HL-60/S4 (cell line): ENCODE measurements at regions not wholly inside any gene's neighbourhood (a gene's known extent, or its start where the extent isn't known, plus 50 kb on each side); places are given as distances from the start of the nearest gene placed in this dataset.

ENCODE experiments used
- in situ Hi-C: fragments of 300-500 bp; cut with MboI; formaldehyde crosslinking; loops from 2 replicates; pipeline ENCODE4 v1.14.3; 2022; ENCODE audit warnings: low sequenced_read_pairs

DNA sequence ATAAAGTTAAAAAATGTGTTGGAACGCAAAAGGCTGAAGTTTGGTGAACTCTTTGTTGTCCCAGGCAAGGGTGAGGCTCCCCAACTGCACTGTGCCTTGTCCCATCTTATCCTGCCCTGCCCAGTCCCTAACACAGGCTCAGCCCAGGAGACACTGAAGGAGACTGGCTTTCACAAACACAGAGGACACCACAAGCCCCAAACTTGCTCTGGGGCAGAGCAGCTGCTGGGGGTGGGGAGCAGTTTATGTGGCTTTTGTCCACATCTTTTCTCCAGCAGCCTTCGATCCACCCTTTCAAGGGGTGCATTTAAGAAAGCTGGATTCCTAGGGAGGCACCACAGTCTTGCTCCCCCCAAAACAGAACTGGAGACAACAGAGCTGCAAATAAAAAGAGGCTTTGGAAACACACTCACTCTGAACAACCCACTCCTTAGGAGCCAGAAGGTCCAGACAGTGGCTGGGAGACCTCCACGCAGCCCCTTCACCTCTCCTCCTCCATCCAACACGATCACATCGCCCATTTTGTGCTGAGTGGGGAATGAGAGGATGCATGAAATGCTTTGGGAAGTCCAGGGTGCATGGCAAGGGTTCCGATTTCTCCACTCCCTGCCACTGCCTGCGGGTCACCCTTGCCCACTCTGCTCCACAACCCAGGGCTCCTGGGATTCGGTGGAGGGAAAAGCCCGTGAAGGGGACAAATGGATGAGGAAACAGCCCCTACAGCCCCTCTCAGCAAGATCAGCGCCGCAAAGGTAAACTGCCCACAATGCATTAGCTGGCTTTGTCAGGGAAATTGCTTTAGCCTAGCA, 260.5 kb upstream of the TLE3 start:
- in situ Hi-C loops: no loop called here

DNA sequence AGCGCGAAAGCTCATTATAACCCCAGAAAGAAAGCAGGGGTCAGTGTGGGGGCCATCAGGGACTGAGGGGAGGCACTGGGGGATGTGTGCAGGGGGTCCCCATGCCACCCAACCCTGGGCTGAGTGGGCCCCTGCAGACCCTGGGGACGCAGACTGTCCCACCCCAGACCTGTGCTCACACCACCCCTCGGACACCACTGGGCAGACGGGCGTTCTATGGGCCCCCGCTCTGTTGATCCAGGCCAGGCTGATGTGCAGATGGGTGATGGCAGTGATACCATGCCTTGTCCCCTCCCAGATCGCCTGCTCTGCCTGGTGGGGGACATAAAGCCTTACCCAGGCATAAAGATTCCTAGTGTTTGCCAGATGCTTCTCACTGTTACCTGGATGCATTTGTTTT, 259.7 kb upstream of the TLE3 start:
- in situ Hi-C loops: no loop called here

GRCh38 chr15:70356919-70357318, 259.2 kb upstream of the TLE3 start:
- in situ Hi-C loops: no loop called here

DNA sequence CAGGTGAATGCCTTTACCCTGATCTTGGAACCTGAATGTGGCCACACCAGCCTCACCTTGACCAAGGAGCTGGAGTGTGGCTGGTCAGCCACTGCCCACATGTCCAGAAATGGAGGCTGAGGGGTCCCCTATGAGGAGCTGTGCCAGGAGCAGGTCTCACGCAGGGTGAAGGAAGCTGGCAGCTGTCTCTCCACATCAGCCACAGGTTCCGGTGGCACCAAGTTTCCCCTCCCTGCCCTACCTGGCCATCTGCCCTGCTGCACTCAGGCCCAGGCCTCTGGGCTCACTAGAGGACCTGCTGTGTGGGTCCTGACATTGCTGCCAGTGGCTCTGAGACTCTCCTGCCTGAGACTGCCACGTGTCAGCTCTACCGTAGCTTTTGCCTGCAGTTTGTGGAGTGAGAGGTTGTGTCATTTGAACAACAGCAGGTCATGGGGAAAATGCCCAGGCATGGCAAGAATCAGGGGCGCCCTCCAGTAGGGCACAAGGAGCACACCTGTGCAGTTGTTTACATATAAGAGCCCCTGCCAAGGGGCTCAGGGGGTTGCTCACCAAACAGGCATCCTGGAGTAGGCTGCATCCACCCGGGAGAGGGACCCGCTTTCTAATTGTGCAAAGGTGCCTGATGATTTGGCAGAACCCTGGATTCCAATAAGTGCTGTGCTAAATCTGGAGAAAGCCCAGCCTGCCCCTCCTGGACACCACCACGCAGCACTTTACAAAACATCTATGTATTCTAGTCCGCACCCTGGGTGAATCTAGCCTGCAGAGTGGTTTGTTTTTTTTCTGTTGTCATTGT, 258.5 kb upstream of the TLE3 start:
- in situ Hi-C loops: no loop called here

DNA sequence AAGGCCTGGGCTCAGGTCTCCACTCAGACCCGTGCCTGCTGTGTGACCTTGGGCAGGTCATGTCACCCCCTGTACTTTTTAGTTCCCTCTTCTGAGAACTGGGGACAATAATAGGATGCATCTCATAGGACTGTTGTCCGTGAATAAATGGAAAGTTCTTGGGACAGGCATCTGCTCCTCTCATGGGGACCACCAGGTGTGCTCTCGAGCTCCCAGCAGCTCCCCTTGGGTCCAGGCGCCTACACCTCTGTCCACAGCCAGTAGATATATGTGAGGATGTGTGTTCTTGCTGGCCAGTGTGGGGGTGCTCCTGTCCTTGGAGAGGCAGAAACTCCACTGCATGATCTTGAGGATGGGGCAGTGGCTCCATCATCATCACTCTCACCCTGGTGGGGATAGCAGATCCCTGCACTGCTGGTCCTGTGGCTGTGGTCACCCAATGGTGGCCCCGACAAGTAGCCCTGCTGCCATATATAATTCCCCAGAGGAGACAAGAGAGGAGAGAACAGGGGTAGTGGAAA, 257.6 kb upstream of the TLE3 start:
- in situ Hi-C loops: no loop called here

- in situ Hi-C loops: no loop called here
These were observed 256.7 kb upstream of the TLE3 start for GRCh38 chr15:70354346-70354905.

DNA sequence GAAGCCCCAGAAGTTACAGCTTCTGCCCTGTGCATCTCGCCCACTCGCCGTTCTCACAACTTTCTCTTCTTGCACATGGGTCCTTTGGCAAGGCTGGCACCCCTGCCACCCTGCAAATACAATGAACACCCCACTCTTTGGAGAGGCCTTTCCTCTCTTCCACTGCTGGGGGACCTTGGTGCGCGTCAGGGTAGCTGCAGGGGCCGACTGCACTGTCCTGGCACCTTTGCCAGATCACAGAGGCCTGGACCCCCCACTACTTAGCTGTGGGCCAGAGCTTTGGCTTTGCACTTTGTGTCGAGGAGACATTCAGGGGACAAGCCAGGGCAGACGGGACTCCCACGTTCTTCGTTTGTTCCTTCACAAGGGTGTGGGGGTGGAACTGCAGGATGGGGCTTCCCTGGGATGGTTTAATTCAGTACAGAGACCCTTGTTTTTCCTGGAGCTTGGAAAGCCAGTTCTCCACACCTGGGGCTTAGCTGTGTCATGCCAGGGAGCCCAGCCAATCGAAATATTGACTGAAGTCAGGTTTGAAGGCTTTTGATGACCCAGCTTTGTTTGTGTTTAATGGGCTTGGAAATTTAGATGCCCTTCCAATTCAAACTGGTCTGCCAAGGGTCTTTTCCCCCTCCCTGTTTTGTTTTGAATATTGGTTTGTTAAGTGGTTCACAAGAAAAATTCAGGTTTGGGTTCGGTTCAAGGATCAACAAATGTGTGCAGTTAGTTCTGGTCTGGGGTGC, 256.1 kb upstream of the TLE3 start:
- in situ Hi-C loops: no loop called here

DNA sequence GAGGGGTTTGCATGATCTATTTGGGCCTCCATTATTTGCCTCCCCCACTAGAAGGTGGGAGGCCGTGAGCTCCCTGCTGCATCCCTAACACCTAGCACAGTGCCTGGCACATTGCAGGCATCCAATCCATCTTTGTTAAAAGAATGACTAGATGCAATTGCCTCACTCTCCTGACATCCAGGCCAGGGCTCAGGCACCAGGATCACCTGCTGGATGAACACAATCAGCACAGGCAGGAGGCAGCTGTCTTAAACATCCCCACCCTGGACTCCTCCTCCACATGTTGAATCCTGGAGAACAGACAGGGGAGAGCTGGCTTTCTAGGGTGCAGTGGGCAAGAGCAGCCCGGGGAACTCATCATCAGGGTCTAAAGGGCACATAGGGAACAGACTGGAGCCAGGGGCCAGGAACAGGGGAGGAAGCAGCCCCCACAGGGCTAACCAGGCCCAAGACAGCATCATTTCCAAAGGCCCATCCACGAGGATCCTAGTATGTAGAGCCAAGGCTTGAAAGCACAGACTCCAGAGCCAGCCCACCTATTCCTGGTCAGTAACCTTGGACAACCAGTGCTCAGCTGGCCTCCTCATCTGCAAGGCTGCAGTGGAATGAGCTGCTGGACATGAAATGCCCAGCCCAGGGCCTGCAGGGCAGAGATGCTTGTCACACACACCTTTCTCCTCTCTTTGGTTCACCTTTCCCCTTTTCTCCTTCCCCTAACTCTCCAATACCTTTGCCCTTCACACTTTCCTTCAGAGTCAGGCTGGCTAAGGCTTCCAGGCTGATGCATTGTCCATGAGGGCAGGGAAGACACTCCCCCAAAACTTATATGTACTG, 254.4 kb upstream of the TLE3 start:
- in situ Hi-C loops: no loop called here

DNA sequence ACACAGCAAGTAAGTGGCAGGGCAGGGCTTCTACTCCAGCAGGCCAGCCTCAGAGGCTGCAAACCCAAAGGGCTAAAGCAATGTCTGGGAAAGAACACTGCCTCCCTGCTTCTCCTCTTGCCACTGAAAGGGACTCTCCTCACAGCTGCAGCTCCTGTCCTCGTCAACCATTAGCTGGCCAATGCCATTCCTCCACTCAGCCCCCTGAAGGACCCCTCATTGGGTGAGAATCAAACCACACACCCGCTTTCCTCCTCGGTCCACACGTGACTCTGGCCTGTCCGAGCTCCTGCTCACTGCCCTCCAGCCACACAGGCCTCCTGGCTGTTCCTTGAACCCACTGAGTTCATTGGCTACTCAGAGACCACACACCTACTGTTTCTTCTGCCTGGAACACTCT, 253.7 kb upstream of the TLE3 start:
- in situ Hi-C loops: no loop called here

DNA sequence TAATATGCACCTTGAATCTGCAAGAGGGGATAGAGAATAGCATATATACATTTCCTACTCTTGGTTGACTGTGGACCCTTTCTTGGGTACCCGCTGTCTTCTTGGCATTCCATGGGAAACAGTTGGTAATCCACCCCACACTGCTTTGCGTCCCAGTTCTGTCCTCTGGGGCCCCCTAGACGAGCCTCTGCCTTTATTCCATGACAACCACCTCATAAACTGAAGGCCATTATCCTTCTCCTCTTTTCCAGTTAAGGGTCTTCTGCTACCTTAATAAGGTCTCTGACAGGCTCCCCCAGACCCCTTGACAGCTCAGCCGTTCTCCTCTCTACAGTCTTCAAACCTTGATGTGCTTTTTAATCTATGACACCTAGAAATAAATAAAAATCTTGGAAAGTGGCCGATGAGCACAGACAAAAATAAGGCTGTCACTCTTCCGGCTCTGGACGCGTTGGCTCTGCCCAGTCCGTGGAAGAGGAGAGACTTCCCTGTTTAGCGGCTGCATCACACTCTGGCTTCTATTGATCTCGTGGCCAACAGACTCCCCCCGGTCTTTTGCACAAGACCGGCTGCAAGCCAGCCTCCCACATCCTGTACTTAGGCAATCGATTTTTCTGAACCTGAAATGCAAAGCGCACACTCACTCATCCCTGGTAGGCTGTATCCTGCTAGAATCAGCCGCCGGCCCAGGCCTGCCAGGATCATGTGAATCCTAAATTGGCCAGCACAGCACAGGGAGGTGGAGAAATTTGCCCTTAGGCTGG, 251.0 kb upstream of the TLE3 start:
- in situ Hi-C loops: no loop called here

- in situ Hi-C loops: no loop called here
These were observed 250.5 kb upstream of the TLE3 start for GRCh38 chr15:70348226-70348543.

DNA sequence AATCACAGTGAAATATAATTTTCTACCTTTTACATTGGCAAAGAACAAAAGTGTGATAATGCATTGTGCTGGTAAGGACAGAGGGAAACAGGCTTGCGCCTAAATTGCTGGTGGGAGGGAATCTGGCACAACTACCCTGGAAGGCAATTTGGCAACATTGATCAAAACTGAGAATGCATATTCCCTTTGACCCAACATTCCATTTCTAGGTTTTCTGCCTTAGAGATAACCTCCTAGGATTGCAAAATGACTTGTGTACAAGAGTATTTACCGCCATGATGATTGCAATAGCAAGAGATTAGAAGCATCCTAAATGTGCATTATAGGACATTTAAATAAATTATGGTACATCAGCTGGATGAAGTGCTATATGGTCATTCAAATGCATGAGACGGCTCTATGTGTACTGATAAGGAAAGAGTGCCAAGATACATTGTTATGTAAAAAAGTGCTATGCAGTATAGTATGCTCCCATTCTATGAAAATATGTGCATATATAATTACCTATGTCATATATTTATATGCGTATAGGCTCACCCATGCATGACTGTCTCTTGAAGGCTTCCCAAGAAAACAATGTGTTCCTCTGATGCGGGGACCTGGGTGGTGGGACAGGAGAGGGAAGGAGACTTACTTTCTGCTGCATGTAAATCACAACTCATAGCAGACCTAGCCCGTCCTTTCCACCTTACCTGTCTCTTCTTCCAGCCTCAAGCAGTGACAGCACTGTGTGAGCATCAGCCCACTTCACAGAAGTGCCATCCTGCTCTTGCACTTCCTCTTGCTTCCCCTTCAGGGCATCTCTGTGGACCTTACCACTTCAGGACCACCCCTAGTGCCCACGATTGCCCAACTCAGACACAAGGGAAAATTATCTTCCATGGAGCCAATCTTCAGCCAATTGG, 249.9 kb upstream of the TLE3 start:
- in situ Hi-C loops: no loop called here

DNA sequence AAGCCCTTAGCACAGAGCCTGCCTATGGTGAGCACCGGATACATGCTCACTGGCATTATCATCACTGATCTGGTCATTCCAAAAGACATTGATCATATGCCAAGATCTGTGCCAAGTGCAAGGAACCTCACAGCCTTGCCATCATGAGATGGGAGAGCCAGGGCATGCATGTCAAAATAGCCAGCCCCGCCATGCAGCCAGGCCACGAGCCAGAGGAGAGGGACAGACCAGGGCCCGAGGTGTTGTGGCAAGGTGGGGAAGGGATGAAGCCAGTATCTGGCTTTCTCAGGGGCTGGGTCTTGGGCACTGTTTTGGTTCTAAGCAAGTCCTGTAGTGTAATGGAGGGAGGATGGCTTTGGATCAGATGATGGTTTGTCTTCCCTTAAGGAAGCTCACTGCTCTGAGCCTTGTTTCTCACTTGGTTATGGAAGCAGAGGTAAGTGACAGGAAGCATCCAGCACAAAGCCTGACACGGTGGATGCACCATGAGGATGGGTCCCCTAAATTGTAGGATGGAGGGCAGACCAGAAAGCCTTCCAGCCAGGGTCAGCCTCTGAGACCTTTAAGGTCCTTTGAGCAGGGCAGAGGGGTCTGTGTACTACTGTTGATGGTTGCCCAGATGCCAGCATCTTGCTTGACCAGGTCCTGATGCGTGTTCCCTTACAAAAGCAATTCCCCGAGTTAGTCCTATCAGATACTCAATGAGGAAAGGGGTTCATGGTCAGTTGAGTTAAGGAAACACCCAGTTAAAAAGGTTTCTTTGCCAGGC, 247.7 kb upstream of the TLE3 start:
- in situ Hi-C loops: no loop called here

GRCh38 chr15:70344666-70345065, 246.9 kb upstream of the TLE3 start:
- in situ Hi-C loops: no loop called here

DNA sequence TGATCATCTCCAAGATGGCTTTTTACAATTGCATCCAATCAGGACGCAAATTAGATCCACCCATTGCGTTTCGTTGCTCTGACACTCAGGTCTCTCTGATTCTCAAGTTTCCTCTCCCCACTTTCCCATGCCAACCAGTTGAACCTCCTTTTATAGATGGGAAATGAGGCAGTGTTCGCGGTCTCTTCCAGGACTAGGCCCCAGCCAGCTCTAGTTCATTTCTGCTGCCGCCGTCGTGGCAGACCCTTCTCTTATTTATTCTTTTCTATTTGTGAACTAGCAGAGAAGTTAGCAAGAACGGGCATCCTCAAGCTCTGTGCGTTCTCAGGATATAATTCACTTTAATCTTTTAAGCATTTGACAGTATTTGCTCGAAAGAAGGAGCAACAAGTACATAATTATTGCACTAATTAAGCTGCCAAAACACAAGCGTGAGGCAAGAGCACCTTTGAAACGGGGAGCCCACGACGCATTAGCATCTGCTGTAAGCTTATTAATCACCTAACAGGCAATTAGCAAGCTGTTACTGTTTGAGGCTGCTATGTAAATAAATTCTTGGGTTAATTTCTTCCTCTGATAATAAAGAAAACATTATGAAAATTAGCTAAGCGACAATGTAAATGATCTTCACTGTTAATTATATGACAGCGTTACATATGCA, 246.4 kb upstream of the TLE3 start:
- in situ Hi-C loops: no loop called here

- in situ Hi-C loops: no loop called here
These were observed 245.1 kb upstream of the TLE3 start for GRCh38 chr15:70342554-70343548.
